ENCODE measurements at regions not wholly inside any gene's neighbourhood (a gene's known extent, or its start where the extent isn't known, plus 50 kb on each side); places are given as distances from the start of the nearest gene placed in this dataset.
A peak's percentile ranks its signal among the peaks of the same experiment; 100 is the strongest.

DNA sequence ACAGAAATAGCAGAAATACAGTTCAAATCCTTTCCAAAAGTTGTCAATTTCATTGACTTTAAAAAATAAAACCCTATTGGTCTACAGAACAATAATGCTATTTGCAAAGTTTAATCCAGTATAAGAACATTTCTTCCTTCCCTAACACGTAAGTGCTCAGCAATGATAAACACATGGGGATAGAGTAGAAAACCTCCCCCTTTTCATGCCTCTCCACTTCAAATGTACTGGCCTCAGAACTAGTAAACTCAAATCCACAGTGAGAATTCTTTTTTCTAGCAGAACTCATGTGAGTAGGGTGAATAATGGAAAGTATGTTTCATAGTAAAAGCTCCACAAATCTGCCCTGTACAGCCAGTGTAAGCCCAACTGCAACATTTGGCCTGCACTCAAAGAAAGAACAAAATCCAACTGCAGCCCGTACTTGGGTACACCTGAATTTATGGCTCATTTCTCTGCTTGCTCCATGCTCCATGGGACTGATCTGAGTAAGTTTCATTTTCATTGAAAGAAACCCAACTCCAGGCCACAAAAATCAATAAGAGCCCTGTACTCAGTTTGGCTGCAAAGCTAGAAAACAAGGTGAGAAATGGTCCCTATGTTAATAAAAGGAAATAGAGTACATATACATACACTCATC, 115.0 kb upstream of the RMDN2 start:
- no peak for DNase-seq (ENCODE audit: low read depth)

DNA sequence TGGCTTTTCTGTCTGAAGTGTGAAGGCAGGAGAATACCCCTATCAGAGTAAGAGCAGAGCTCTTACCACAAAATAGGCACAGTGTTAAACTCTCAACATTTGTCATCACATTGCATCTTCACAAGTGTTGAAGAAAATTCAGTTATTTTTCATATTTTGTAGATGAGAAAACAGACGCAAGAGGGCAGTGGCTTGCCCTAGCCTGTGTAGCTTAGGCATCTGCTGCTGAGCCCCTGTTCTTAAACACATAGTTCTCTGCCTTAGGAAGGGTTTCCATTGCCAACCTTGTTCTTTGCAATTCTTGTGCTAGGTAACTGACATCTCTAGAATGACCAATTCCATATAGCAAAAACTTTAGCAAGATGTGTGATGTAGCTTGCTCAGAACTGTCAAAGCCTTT, 112.7 kb upstream of the RMDN2 start:
- DNase-seq (ENCODE audit: low read depth), result no peak

DNA sequence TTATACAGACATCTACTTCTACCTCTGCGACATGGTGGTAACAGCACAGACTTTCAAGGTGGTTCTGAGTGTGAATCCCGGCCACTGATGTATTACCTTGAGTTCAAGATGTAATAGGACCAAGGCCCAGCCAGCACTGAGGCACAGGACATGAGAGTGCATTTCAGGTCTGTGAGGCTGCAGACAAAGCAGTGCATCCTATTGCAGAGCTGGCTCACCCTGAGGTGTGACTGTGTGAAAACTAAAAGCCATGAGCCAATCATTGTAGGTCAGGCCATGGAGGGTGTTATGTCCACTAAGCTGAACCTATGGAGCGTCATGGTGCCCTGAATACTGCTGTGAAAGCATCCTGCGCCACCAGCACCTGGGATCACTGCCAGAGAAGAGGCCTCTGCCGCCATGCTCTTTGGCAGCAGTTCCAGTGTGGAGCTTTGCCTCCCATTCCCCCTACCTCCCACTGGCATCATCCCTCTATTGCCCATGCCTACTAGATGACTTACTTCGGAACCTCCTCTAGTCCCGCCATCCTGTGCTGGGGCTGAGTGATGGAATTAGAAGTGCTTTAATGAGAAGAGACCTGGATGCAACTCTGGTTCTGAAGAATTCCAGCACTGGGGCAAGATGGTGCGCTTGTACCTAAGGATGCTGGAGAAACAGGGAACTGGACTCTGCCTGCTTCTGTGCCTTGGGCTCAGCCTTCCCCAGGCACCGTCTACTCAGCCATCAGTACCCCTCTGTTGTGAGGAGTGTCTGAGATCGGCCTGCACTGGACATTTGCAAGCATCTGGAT, 112.0 kb upstream of the RMDN2 start:
- no peak for DNase-seq (ENCODE audit: low read depth)

DNA sequence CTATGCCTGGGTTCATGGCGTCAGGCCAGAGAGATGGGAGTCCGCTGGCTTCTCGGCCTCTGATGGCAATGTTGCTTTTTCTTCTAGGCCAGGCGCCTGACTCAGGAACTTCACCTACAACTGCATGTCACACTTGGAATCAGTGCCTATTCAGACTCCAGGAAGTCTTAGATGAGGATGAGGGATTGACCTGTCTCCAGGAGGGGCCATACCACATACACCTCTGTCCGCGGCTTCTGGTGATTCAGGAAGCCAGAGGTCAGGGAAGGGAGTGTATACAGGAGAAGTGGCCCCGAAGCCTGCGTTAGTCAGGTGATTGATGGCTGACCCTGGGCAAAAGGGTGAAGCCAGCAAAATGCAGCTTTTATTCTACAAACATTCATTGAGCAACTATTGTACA, 109.1 kb upstream of the RMDN2 start:
- no peak for DNase-seq (ENCODE audit: low read depth)

DNA sequence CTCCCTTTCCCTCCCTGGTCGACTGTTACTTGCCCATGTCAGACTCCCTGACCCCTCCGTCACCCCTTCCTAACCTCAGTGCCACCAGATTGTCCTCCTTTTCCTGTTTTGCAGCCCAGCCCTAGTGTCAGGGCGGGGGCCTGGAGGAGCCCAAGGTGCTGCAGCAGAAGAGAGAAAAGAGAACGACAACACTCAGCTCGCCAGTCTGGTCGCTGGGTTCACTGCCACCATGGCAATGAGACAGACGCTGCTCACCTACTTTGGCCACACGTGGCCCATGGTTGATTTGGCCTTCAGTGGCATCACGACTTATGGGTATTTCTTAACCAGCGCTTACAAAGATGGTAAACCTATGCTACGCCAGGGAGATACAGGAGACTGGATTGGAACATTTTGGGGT, 108.4 kb upstream of the RMDN2 start:
- no peak for DNase-seq (ENCODE audit: low read depth)

DNA sequence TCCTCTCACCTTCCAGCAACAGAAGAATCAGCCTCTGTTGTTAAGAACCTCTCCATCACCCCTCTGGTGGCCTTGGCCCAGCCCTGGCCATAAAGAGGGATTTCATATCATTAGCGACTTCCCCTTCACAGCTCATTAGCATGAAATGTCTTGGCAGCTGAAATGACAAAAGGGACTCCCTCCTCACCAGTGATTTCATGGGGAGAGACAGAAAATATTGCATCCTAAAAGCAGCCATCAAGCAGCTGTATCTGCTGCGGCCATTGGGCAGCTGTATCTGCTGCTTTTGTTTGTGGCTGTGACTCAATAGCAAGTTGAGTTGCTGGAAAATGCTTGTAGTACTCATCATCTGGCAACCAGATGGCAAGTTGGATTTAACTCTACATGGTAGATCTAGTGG, 105.9 kb upstream of the RMDN2 start:
- no peak for DNase-seq (ENCODE audit: low read depth)

DNA sequence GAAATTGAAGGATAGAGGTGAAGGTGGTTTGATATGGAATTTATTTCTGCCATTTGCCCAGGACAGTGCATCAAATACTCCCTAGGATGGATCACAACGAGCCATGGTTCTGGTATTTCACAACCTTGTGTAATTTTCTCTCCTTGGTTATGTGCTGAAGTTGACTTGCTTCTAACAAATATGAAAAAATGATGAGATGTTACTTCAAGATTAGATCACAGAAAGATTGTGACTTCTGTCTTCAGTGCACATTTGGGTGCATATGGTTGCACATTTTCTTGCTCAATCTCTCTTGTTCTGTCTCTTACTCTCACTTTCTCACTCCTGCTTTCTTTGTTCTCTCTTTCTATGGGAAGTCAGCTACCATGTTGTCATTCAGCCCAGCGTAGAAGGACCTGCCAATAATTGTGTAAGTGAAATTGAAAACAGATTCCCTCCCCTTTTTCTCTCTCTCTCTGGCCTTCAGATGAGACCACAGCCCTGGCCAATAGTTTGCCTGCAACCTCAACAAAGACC, 104.6 kb upstream of the RMDN2 start:
- no peak for DNase-seq (ENCODE audit: low read depth)

DNA sequence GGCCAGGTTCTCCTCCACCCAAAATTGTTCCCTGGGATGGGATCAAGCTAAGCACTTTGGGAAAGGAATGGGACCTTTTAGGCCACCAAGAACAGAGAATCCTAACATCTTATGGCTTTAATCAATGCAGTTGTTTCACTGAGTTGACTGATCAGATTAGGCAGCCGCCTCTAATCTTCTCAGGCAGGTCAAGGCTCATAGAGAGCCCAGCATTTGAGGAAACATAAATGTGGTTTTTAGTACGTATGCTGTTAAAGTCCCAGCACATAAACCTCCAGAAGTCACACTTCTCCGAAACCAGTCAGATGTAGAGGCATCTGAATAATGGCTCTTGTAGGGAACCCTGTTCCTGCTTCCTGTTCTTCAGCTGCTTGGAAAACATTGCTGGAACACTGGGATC, 99.5 kb upstream of the RMDN2 start:
- no peak for DNase-seq (ENCODE audit: low read depth)

DNA sequence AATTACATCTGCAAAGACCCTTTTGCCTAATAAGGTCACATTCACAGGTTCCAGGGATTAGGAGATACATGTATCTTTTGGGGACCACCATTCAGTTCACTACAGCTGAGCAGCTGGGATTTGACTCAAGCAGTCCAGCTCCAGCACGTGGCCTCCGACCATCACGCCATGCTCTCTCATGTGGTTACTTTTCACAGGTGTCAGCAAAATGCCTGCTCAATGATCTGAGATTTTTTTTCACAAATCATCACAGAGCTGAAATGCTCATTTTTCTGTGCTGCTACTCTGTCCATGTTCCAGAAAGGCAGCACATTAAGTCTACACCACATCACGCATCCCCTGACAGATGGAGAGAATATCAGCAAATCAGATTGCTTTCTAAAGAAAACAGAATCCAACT, 98.5 kb upstream of the RMDN2 start:
- no peak for DNase-seq (ENCODE audit: low read depth)

DNA sequence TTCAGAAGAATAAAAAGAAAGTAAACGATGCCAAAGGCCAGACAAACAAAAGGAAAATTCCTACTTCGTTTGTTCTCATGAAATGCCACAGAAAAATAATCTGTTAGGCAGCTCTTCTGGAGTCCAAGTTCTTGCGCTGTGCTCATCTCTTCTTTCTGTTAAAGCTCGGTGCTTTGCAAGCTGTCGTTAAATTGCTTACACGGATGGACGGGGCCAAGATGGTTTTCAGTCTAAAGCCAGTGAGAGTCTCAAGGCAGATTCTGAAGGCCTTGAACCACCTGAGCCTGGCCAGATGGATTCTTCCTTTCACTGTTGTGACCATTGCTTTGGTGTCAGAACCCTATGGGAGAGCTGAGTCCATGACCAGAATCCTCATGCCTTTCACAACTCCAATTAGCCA, 97.6 kb upstream of the RMDN2 start:
- no peak for DNase-seq (ENCODE audit: low read depth)

DNA sequence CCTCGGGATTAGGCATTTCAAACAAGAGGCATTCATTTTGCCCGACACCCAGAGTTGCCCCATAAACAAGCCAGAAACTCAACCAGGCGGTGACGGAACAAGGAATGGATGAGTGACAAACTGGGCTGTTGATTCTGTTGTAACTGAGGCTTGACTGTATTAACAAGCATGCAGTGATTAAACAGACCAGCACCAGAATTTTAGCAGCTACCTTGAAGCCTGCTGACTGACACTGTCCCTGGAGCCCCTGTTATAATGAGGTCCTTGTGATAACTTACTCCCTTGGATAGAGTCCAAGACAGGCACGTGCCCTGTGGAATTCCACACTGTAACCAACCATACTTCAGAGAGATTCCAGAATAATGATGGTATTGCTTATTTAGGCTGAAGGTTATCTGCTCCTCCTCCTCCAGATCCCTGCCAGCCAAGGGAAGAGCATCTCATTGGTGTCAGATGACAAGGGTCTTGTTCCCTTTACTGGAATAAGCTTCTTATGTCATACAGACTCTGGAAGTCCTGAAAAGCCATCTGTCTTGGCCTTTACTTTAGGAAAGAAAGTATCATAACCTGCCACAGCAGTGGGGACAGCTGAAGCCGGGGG, 97.1 kb upstream of the RMDN2 start:
- DNase-seq (ENCODE audit: low read depth), result no peak

DNA sequence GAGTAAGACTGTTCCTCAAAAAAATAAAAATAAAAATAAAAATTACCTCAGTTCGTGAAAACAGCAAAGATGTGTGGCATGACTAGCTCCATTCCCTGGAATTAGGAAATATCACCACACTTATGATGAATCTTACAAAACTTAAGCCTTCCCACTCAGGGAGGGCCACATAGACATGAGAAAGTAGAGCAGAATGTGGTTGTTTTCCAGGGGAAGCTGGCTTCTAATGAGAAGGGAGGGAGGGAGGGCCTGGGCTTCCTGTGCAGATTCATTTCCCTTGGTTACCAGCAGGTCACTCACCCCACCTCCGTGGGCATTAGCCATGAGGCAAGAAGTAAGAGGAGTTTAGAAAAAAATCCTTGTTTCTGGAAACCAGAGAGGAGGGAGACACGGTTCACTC, 95.9 kb upstream of the RMDN2 start:
- DNase-seq (ENCODE audit: low read depth), result no peak

DNA sequence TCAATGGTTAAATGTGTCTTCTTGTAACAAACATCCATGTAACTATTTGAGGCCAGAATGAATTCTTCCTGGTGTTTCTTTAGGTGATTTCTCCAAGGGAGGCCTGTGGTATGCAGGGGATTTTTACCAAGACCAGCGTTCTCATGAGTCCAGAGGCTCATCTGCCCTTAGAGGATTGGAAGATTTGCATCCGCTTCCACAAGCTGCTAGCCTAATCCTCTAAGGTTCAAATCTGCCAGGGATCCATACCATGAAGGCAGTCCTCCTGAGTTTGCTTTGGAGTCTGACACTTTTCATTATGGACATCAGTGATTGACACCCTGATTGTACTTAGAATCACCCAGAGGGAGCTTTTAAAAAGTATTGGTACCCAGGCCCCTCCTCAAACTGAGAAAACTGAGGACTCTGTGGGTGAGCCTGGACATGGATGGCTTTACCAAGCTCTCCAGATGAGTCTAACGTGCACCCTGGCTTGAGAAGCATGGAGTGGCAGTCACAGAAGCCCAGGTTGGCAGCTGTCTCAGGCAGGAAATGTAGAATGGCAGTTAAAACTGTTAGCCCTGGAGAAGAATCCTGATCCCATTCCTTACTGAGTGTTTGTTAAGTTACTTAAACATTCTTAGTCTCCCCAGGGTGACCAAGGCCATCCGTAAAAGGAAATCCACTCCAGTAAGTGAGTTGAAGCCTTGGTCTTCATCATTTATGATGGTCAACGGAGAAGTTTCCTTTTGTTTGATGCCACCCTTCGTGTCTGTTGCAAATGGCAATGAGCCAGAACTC, 95.3 kb upstream of the RMDN2 start:
- DNase-seq (ENCODE audit: low read depth), result no peak

DNA sequence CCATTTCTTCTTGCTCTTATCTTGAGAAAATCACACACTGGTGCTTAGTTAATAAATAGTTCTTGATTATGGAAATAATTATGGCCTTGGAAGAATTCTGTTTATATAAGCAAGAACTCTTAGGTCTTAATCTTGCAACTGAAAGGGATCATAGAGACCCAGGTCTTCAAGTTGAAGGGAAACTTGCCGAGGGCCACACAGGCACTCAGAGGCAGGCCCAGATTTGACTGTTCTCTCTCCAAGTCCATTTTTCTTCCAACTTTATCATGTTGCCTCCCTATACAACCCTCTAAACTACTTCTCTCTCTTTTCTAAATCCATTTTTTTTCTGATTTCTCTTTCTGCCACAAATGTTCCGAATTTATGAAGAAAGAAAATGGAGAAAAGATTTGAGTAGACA, 94.5 kb upstream of the RMDN2 start:
- DNase-seq (ENCODE audit: low read depth), result no peak

DNA sequence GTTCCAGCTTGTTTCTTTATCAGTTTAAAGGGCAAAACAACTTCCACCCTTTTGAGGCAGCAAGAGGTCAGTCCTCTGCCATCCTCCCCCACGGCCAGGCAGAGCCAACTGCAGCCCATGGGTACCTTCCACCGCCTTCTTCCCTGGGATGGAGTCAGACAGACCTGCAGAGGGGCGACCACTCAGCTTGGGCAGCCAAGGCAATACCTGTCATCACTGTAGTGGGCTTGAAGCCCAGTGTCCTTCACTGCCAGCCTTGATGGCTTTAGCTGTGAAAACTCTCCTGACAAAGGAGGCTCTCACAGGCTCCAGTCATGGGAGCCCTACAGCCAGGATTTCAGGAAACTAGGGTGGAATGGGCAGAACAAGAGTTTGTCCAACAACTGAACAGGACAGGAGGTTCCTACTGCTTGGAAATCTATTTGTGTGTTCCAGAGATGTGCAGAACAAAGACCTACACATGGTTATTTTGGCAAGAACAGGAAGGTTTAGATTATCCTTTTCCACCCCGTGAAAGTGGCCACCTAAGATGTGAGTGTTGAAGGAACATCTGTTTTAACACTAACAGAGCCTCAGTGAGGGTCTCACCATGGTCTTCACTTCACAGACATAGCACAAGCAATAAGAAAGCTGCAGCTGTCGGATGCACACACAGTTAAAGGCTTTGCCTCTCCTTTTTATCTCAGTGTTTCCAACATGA, 93.9 kb upstream of the RMDN2 start:
- DNase-seq (ENCODE audit: low read depth), result no peak

DNA sequence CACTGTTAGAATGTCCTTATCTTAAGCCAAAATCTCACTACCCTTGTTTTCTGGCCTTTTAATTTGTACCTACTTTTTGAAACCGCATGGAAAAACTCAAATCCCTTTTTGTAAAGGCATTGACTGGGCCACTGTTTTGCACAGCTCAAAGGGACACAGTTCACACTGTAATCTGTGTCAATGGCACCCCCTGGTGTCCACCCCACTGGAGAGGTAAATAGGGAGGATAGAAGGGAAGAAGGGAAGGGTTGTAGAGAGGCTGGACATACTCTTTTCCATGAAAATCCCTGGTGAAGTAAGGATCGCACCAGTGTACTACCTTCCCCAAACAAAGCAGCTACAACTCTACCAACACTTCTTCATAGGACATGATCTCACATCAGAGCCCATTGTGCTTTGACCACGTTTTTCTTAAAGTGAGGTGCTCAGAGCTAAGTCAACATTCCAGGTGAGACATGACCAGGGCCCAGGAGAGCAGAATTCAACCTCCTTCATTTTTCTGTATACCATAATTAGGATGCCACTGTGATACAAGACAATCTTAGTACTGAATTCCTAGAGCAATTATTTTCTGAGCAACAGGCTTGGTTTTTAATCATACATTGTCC, 92.4 kb upstream of the RMDN2 start:
- DNase-seq (ENCODE audit: low read depth), result peak; percentile 58

DNA sequence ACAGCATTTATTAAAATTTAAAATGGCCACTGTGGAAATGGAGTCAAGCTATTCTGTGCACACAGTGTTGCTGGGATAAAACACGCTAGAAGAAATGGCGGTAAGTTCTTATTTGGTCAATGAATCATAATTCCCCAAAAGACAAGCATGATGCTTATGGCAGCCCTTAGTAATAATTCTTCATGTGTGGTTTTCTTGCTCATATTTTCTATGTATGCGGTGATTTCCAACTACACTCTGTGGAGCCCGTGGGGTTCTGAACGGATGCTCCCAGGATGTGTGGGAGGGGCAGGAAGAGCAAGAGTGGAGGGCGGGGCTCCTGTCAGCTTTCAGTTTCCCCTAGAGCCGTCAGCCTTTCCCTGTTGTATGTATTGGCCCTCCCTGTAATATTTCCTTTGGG, 91.7 kb upstream of the RMDN2 start:
- peak; percentile 7 for DNase-seq (ENCODE audit: low read depth)

DNA sequence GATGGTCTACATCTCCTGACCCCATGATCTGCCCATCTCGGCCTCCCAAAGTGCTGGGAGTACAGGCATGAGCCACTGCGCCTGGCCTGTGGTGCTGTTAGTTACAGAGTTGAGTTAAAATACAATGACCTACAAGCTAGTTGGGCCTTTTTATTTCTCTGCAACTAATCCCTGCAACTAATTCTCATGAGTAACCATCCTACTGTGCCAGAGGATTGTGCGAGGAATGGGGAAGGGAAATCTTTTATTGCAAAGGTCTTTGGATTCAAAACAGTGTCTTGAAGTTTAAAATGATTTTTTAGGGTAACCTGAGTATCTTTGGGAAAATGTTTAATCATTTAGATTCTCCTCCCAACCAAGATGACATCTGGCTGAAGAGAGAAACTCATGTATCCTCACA, 88.8 kb upstream of the RMDN2 start:
- no peak for DNase-seq (ENCODE audit: low read depth)

DNA sequence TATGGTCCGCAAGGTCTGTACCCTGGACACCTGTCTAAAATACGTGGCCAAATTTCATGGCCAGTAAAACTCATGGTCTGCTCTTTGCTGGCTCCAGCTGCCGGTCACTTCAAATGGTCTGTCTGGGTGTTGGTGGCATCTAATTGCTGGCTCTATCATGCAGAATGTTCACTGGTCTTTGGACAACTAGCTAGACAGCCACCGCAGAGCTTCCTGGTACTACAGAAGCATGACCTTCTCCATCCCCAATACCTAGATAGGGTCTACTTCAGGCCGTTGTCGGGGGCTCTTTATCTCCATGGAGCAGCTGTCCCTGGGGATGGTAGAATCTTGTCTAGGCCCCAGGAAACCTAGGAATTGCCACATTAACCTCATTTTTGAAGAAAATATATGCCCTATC, 88.4 kb upstream of the RMDN2 start:
- DNase-seq (ENCODE audit: low read depth), result no peak

DNA sequence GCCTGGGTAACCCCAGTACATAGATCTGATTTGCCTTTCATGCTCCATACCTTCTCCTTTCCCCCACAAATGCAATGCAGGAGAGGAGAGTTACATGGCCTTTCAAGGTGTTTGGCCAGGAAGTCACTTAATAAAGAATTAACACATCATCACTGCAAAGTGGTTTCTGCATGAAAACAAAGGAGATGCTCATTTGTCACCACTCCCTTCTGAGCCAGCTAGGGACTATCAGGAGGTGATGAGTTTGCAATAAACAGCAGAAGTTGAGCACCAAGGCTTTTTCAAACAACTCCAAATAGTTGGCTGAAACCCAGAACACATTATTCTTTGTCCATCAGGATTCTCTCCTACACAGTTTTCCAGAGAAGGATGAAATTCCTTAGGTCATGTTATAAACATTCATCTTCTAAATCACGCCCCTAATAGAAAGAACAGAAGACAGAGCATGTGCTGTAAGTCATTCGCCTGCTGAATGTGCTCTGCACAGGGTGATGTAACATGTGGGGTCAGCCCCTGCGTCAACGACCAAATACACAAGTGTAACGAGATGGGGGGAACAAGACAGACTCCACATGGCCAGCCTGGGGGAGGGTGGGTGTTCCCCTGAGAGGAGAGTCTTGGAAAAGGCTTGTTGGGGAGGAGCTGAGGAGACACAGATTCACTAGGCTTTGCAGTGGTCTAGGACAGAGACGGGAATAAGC, 87.3 kb upstream of the RMDN2 start:
- DNase-seq (ENCODE audit: low read depth), result no peak
